HCT116 (cell line): ENCODE measurements at regions not wholly inside any gene's neighbourhood (a gene's known extent, or its start where the extent isn't known, plus 50 kb on each side); places are given as distances from the start of the nearest gene placed in this dataset.

Experiments used
- ATAC-seq: fragments of 200-7000 bp; cut with Tn5 transposase; 2 replicates; pipeline ENCODE4 v1.9.1; 2020; ENCODE audit warnings: mild to moderate bottlenecking, moderate library complexity
- BruUV-seq: library from RNA; stranded (reverse); fragments of 400-500 nt; replicated peaks from 2 replicates; lab custom pipeline; 2021; lab: Mats Ljungman, UMichigan
- CTCF ChIA-PET: fragments of 300-600 bp; sonication (Branson Sonifier 250); formaldehyde crosslinking; loops from one replicate; lab custom pipeline; 2021; ENCODE audit warnings: antibody characterized with exemption; lab: Charles Lee
- POLR2A ChIA-PET: fragments of 300-600, 350-600 bp; sonication (Branson Sonifier 250); formaldehyde crosslinking; loops from one replicate; lab custom pipeline; 2021; ENCODE audit warnings: antibody characterized with exemption; lab: Charles Lee
- RAD21 ChIA-PET, 2 experiments: fragments of 300-600 bp; sonication (Branson Sonifier 250); formaldehyde crosslinking; loops; one replicate each; lab custom pipeline; 2023; ENCODE audit warnings: low total read pairs in 2 of 2; ENCODE audit not compliant: uncharacterized antibody in 2 of 2, unreplicated experiment in 2 of 2, low non-redundant PET in 1 of 2; lab: Charles Lee
- DNase-seq: peaks from one replicate; pipeline ENCODE4 v3.0.0-alpha.2; 2010; ENCODE audit warnings: low read depth, low spot score
- H2AFZ ChIP-seq: fragments of 200-600 bp; shearing (Covaris generic), sonication (generic); 2 replicates; pipeline ENCODE4 v1.6.1; 2017; ENCODE audit warnings: low read depth, mixed run types, mixed read lengths, antibody characterized with exemption, low read length; ENCODE audit not compliant: poor library complexity, severe bottlenecking
- H3K27ac ChIP-seq: 2 replicates; pipeline ENCODE4 v1.5.1; 2012; ENCODE audit warnings: low read depth, low read length
- H3K27me3 ChIP-seq: fragments of 200-600 bp; sonication (generic); 2 replicates; pipeline ENCODE4 v1.6.1; 2016; ENCODE audit warnings: mixed run types, low read length, mixed read lengths; ENCODE audit not compliant: insufficient read depth
- H3K36me3 ChIP-seq, 2 experiments: fragments of 200-500 bp in 1 of 2; fragments of 200-600 bp in 1 of 2; sonication (Bioruptor generic) in 1 of 2; sonication (generic) in 1 of 2; 2 replicates each; pipeline versions ENCODE4 v1.5.1 to v1.6.1; 2014 to 2016; ENCODE audit warnings: low read length in 2 of 2, inconsistent platforms in 1 of 2, mixed read lengths in 1 of 2, mixed run types in 1 of 2; ENCODE audit not compliant: insufficient read depth in 2 of 2, control insufficient read depth in 1 of 2
- H3K4me1 ChIP-seq, 2 experiments: fragments of 200-600 bp in 1 of 2; sonication (generic) in 1 of 2; 2 replicates each; pipeline versions ENCODE4 v1.5.1 to v1.6.1; 2012 to 2017; ENCODE audit warnings: low read length in 2 of 2, inconsistent platforms in 1 of 2, mild to moderate bottlenecking in 1 of 2, mixed read lengths in 1 of 2, mixed run types in 1 of 2, moderate library complexity in 1 of 2; ENCODE audit not compliant: insufficient read depth in 2 of 2, control insufficient read depth in 1 of 2
- H3K4me2 ChIP-seq: fragments of 200-600 bp; sonication (generic); 2 replicates; pipeline ENCODE4 v1.6.1; 2017; ENCODE audit warnings: mixed run types, low read length, mixed read lengths
- H3K4me3 ChIP-seq, 2 experiments: fragments of 200-600 bp in 1 of 2; sonication (generic) in 1 of 2; replicated peaks in 1 of 2; 2 replicates each; pipeline ENCODE4 v1.5.1; 2011 to 2016; ENCODE audit warnings: low read length in 2 of 2, control low read depth in 1 of 2, low read depth in 1 of 2, mild to moderate bottlenecking in 1 of 2, mixed read lengths in 1 of 2, mixed run types in 1 of 2
- H3K79me2 ChIP-seq: fragments of 200-600 bp; sonication (generic); 2 replicates; pipeline ENCODE4 v1.6.1; 2017; ENCODE audit warnings: mild to moderate bottlenecking, mixed run types, low read length, moderate library complexity, mixed read lengths; ENCODE audit not compliant: insufficient read depth
- H3K9ac ChIP-seq: fragments of 200-600 bp; sonication (generic); 2 replicates; pipeline ENCODE4 v1.6.1; 2016; ENCODE audit warnings: low read length, mixed read lengths
- H3K9me2 ChIP-seq: fragments of 200-600 bp; sonication (generic), shearing (Covaris generic); 2 replicates; pipeline ENCODE4 v1.6.1; 2017; ENCODE audit warnings: mixed run types, mild to moderate bottlenecking, moderate library complexity; ENCODE audit not compliant: insufficient read depth
- H3K9me3 ChIP-seq, 2 experiments: fragments of 200-500 bp in 1 of 2; fragments of 200-600 bp in 1 of 2; sonication (Bioruptor generic) in 1 of 2; sonication (generic) in 1 of 2; 2 replicates each; pipeline ENCODE4 v1.6.1; 2014 to 2017; ENCODE audit warnings: low read length in 2 of 2, mixed read lengths in 2 of 2, inconsistent platforms in 1 of 2, low read depth in 1 of 2, mild to moderate bottlenecking in 1 of 2, mixed run types in 1 of 2, moderate library complexity in 1 of 2; ENCODE audit not compliant: control insufficient read depth in 1 of 2, insufficient read depth in 1 of 2
- H4K20me1 ChIP-seq: fragments of 200-600 bp; sonication (generic), shearing (Covaris generic); 2 replicates; pipeline ENCODE4 v1.6.1; 2017; ENCODE audit warnings: mixed run types, mild to moderate bottlenecking, moderate library complexity; ENCODE audit not compliant: insufficient read depth
- CBX3 ChIP-seq: IDR thresholded peaks from 2 replicates; pipeline ENCODE4 v1.6.1; 2012; ENCODE audit warnings: low read depth
- CEBPB ChIP-seq: IDR thresholded peaks from 2 replicates; pipeline ENCODE4 v1.6.1; 2012; ENCODE audit warnings: low read depth
- EGR1 ChIP-seq: IDR thresholded peaks from 2 replicates; pipeline ENCODE4 v1.6.1; 2012; ENCODE audit warnings: low read depth
- ELF1 ChIP-seq: IDR thresholded peaks from 2 replicates; pipeline ENCODE4 v1.6.1; 2012; ENCODE audit warnings: low read depth, borderline replicate concordance
- EZH2phosphoT487 ChIP-seq: fragments of 200-600 bp; IDR thresholded peaks from 2 replicates; pipeline ENCODE4 v1.6.1; 2018; ENCODE audit warnings: antibody characterized with exemption, borderline replicate concordance
- FOSL1 ChIP-seq: IDR thresholded peaks from 2 replicates; pipeline ENCODE4 v1.6.1; 2012; ENCODE audit warnings: low read depth
- POLR2AphosphoS5 ChIP-seq: IDR thresholded peaks from 2 replicates; pipeline ENCODE4 v1.6.1; 2011; ENCODE audit warnings: mild to moderate bottlenecking, low read depth, low read length, moderate library complexity
- SIN3A ChIP-seq: IDR thresholded peaks from 2 replicates; pipeline ENCODE4 v1.6.1; 2012; ENCODE audit warnings: low read depth
- SP1 ChIP-seq: IDR thresholded peaks from 2 replicates; pipeline ENCODE4 v1.6.1; 2012; ENCODE audit warnings: low read depth
- SRF ChIP-seq: IDR thresholded peaks from 2 replicates; pipeline ENCODE4 v1.6.1; 2012; ENCODE audit warnings: low read depth
- ZFX ChIP-seq: fragments of 450-650 bp; IDR thresholded peaks from 2 replicates; pipeline ENCODE4 v1.6.1; 2017
- intact Hi-C: fragments of 100-400 bp; cut with micrococcal nuclease; formaldehyde crosslinking; loops from 2 replicates; pipeline ENCODE4 v1.10.0; 2022
- TF ChIP-seq, protein P1 (sequence below), 3 experiments: fragments of 200-600 bp in 1 of 3; sonication (generic) in 1 of 3; IDR thresholded peaks in 2 of 3; conservative IDR thresholded peaks in 1 of 3; 2 replicates each; pipeline ENCODE4 v1.5.1; 2012 to 2017; ENCODE audit warnings: low read depth in 2 of 3, low read length in 2 of 3, antibody characterized with exemption in 1 of 3, borderline replicate concordance in 1 of 3, control low read depth in 1 of 3, mild to moderate bottlenecking in 1 of 3, mixed read lengths in 1 of 3, mixed run types in 1 of 3, moderate library complexity in 1 of 3; ENCODE audit not compliant: insufficient read depth in 1 of 3
- TF ChIP-seq, protein P2 (sequence below): IDR thresholded peaks from 2 replicates; pipeline ENCODE4 v1.6.1; 2012

DNA sequence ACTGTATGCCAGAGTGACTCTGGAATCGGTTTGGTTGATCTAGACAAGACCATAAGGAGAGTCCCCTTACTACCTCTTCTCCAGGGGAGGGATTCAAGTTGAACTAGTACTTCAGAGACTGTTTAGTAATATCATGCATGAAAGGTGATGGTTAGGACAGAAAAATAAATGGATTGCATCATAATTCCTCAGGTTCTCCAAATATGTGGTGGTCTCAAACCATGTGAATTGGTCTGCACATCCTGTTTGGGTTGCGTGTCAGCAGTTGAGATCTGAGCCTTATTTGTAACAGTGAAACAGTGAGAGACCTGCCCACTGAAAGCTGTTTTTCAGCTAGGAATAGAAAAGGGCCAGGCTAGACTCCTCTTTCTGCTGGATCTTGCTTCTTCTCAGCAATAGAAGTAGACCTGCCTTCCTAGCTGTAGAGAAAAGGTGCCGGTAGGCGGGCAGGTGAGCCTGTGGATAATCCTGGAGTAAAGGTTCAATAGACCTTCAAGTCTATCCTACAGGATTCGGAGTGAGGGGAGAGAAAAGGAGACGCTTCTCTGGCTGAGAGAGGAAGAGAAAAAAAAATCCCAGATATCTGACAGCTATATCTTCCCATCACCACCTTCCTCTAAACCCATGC lies 258.5 kb upstream of the E2F7 start (continued):
- no peak for TF ChIP-seq EZH2phosphoT487
- TF ChIP-seq, protein P1, sequence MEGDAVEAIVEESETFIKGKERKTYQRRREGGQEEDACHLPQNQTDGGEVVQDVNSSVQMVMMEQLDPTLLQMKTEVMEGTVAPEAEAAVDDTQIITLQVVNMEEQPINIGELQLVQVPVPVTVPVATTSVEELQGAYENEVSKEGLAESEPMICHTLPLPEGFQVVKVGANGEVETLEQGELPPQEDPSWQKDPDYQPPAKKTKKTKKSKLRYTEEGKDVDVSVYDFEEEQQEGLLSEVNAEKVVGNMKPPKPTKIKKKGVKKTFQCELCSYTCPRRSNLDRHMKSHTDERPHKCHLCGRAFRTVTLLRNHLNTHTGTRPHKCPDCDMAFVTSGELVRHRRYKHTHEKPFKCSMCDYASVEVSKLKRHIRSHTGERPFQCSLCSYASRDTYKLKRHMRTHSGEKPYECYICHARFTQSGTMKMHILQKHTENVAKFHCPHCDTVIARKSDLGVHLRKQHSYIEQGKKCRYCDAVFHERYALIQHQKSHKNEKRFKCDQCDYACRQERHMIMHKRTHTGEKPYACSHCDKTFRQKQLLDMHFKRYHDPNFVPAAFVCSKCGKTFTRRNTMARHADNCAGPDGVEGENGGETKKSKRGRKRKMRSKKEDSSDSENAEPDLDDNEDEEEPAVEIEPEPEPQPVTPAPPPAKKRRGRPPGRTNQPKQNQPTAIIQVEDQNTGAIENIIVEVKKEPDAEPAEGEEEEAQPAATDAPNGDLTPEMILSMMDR (IDR thresholded peaks at IDR 0.05 in 2 of 3, conservative IDR thresholded peaks at IDR 0.05 in 1 of 3; ENCODE audit: borderline replicate concordance in 1 of 3, insufficient read depth in 1 of 3, low read depth in 2 of 3, low read length in 2 of 3): no peak
- no peak for TF ChIP-seq SP1
- no peak for TF ChIP-seq SIN3A

DNA sequence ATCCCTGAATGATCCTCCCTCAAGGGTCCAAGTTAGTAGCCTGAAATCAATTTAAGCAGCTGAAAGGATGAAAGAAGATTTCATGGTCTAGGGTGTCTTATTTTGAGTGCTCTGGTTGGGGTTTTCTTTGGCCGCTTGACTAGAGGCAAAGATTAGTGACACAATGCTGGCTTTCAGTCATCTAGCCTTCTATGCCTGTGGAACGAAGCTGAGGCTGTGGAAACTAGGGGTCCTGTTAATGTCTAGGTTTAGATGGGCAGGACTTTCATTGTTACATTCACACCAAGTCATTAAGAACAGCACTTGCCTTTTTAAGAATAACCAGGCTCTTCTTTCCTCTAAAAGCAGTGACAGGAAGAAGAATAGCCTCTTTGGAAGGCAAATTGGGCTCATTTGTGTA lies 253.8 kb upstream of the E2F7 start:
- no peaks in the 10 kb centered on the region for H3K9me2 ChIP-seq
- no peaks in the 10 kb centered on the region for H3K9me3 ChIP-seq
- TF ChIP-seq EZH2phosphoT487 (no peak), ZFX (no peak), FOSL1 (no peak), SRF (no peak), CEBPB (no peak), EGR1 (no peak), ELF1 (no peak), CBX3 (no peak), POLR2AphosphoS5 (no peak), SIN3A (no peak)
- TF ChIP-seq, protein P2, sequence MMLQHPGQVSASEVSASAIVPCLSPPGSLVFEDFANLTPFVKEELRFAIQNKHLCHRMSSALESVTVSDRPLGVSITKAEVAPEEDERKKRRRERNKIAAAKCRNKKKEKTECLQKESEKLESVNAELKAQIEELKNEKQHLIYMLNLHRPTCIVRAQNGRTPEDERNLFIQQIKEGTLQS: no peak
- TF ChIP-seq, protein P1 (IDR thresholded peaks at IDR 0.05 in 2 of 3, conservative IDR thresholded peaks at IDR 0.05 in 1 of 3; ENCODE audit: borderline replicate concordance in 1 of 3, insufficient read depth in 1 of 3, low read depth in 2 of 3, low read length in 2 of 3): no peak
- H3K4me3 ChIP-seq: no peak overlapping the region
- H3K4me2 ChIP-seq: no peak overlapping the region
- POLR2A ChIA-PET: no interaction called here
- H3K4me1 ChIP-seq: 0 out of 4 replicates have a peak, but pooled peaks cover 0 to 1% of the 10 kb centered on the region in 2 experiments
- no peaks in the 10 kb centered on the region for H3K79me2 ChIP-seq
- intact Hi-C loops: no loop called here
- CTCF ChIA-PET: no interaction called here
- no peak overlapping the region for H3K9ac ChIP-seq
- no peak overlapping the region for H3K27ac ChIP-seq
- no peak for DNase-seq
- RAD21 ChIA-PET: no interaction called here
- H4K20me1 ChIP-seq: no peaks in the 10 kb centered on the region
- no peak overlapping the region for H2AFZ ChIP-seq
- no peaks in the 10 kb centered on the region for H3K27me3 ChIP-seq
- no peaks in the 10 kb centered on the region for H3K36me3 ChIP-seq
- no TSS peak for BruUV-seq
- ATAC-seq: no peak
